T-helper 1 cell treated with Interleukin-12 subunit alpha and Interleukin-12 subunit beta and Interleukin-4 antibody, amounts not matched to agents 30 ng/mL and 1 ng/mL, for 36 hours (primary cell): ENCODE measurements at regions not wholly inside any gene's neighbourhood (a gene's known extent, or its start where the extent isn't known, plus 50 kb on each side); places are given as distances from the start of the nearest gene placed in this dataset.
"Not testable (repeated sequence)": the region's sequence is repeated elsewhere in the genome, so short reads cannot be mapped to it uniquely, and the experiment has no call there.

ENCODE experiments used
- intact Hi-C: fragments of 100-400 bp; cut with micrococcal nuclease; formaldehyde crosslinking; loops from one replicate; pipeline ENCODE4 v1.15.1; 2024

- intact Hi-C loops: no loop called here
These were observed 344.9 kb downstream of the OMA1 start for GRCh38 chr1:58201492-58202106.

- intact Hi-C loops: no loop called here
These were observed 346.1 kb downstream of the OMA1 start for GRCh38 chr1:58200437-58200836.

- intact Hi-C loops: no loop called here
These were observed 348.7 kb downstream of the OMA1 start for GRCh38 chr1:58197811-58198210.

- intact Hi-C loops: no loop called here
These were observed 356.1 kb downstream of the OMA1 start for GRCh38 chr1:58190267-58190988.

GRCh38 chr1:58189453-58189852, 357.1 kb downstream of the OMA1 start:
- intact Hi-C loops: no loop called here

GRCh38 chr1:58183286-58183685, 363.2 kb downstream of the OMA1 start:
- intact Hi-C loops: no loop called here

GRCh38 chr1:58180537-58180936, 366.0 kb downstream of the OMA1 start:
- intact Hi-C loops: no loop called here

- intact Hi-C loops: not testable (repeated sequence)
These were observed 377.4 kb downstream of the OMA1 start for GRCh38 chr1:58169160-58169559.

- intact Hi-C loops: not testable (repeated sequence)
These were observed 379.4 kb downstream of the OMA1 start for GRCh38 chr1:58167131-58167530.

- intact Hi-C loops: no loop called here
These were observed 380.1 kb downstream of the OMA1 start for GRCh38 chr1:58166417-58166816.

GRCh38 chr1:58165073-58165472, 381.5 kb downstream of the OMA1 start:
- intact Hi-C loops: no loop called here

GRCh38 chr1:58162952-58163550, 383.5 kb downstream of the OMA1 start:
- intact Hi-C loops: loop anchor here (5.0 kb wide), 1 partner anchor 384 kb away; the partner anchor contains the start of gene OMA1

GRCh38 chr1:58159434-58159830, 387.1 kb downstream of the OMA1 start:
- intact Hi-C loops: no loop called here

- intact Hi-C loops: no loop called here
These were observed 387.8 kb downstream of the OMA1 start for GRCh38 chr1:58158506-58159433.

- intact Hi-C loops: no loop called here
These were observed 388.5 kb downstream of the OMA1 start for GRCh38 chr1:58158016-58158415.

GRCh38 chr1:58157256-58157655, 389.3 kb downstream of the OMA1 start:
- intact Hi-C loops: no loop called here

- intact Hi-C loops: no loop called here
These were observed 389.7 kb downstream of the OMA1 start for GRCh38 chr1:58156831-58157230.

- intact Hi-C loops: no loop called here
These were observed 390.4 kb downstream of the OMA1 start for GRCh38 chr1:58156124-58156468.

- intact Hi-C loops: no loop called here
These were observed 391.0 kb downstream of the OMA1 start for GRCh38 chr1:58155418-58156123.

GRCh38 chr1:58154256-58154655, 392.3 kb downstream of the OMA1 start:
- intact Hi-C loops: no loop called here

- intact Hi-C loops: no loop called here
These were observed 393.8 kb downstream of the OMA1 start for GRCh38 chr1:58152697-58153096.
